GM23338 (cell line): ENCODE measurements at regions not wholly inside any gene's neighbourhood (a gene's known extent, or its start where the extent isn't known, plus 50 kb on each side); places are given as distances from the start of the nearest gene placed in this dataset.

Experiments used
- ATAC-seq: fragments of 200-7000 bp; cut with Tn5 transposase; 3 replicates; pipeline ENCODE4 v1.9.1; 2020
- DNase-seq: peaks from one replicate; pipeline ENCODE4 v3.0.0-alpha.2; 2015; ENCODE audit warnings: low spot score
- H2AFZ ChIP-seq: fragments of 200-600 bp; sonication (generic); 2 replicates; pipeline ENCODE4 v1.8.0; 2016; ENCODE audit warnings: antibody characterized with exemption, mild to moderate bottlenecking, moderate library complexity
- H3F3A ChIP-seq: fragments of 200-600 bp; sonication (generic); replicated peaks from 2 replicates; pipeline ENCODE4 v1.8.0; 2017; ENCODE audit warnings: antibody characterized with exemption, mixed run types, low read depth
- H3K27ac ChIP-seq: fragments of 200-600 bp; sonication (generic); 2 replicates; pipeline ENCODE4 v1.6.1; 2016; ENCODE audit warnings: low read depth
- H3K27me3 ChIP-seq: fragments of 200-600 bp; sonication (generic); 2 replicates; pipeline ENCODE4 v1.8.0; 2016; ENCODE audit warnings: mild to moderate bottlenecking, mixed run types, moderate library complexity; ENCODE audit not compliant: insufficient read depth
- H3K36me3 ChIP-seq: fragments of 200-600 bp; sonication (generic); 2 replicates; pipeline ENCODE4 v1.8.0; 2016; ENCODE audit warnings: mild to moderate bottlenecking; ENCODE audit not compliant: insufficient read depth
- H3K4me1 ChIP-seq: fragments of 200-600 bp; sonication (generic); 2 replicates; pipeline ENCODE4 v1.8.0; 2016; ENCODE audit warnings: mild to moderate bottlenecking, moderate library complexity; ENCODE audit not compliant: insufficient read depth
- H3K4me2 ChIP-seq: fragments of 200-600 bp; sonication (generic); 2 replicates; pipeline ENCODE4 v1.7.1; 2017; ENCODE audit warnings: mixed run types
- H3K4me3 ChIP-seq: fragments of 200-600 bp; sonication (generic); 2 replicates; pipeline ENCODE4 v1.6.1; 2016; ENCODE audit warnings: mixed run types
- H3K79me2 ChIP-seq: fragments of 200-600 bp; sonication (generic); replicated peaks from 2 replicates; pipeline ENCODE4 v1.8.0; 2017; ENCODE audit warnings: mild to moderate bottlenecking; ENCODE audit not compliant: insufficient read depth
- H3K9me2 ChIP-seq: fragments of 200-600 bp; sonication (generic); 2 replicates; pipeline ENCODE4 v1.8.0; 2017; ENCODE audit not compliant: insufficient read depth
- H4K20me1 ChIP-seq: fragments of 200-600 bp; sonication (generic); replicated peaks from 2 replicates; pipeline ENCODE4 v1.8.0; 2017; ENCODE audit warnings: mild to moderate bottlenecking; ENCODE audit not compliant: insufficient read depth
- H3K27ac Mint-ChIP-seq: 2 replicates; pipeline ENCODE4 v1.8.0; 2020; ENCODE audit warnings: inconsistent platforms, mild to moderate bottlenecking, moderate library complexity, mixed read lengths
- H3K27me3 Mint-ChIP-seq: 3 replicates; pipeline ENCODE4 v1.8.0; 2022; ENCODE audit warnings: low read depth, mild to moderate bottlenecking, moderate library complexity, mixed read lengths, inconsistent platforms; ENCODE audit not compliant: insufficient read depth, poor library complexity
- H3K36me3 Mint-ChIP-seq: 3 replicates; pipeline ENCODE4 v1.8.0; 2021; ENCODE audit warnings: low read depth, mild to moderate bottlenecking, inconsistent platforms, moderate library complexity, mixed read lengths
- H3K4me1 Mint-ChIP-seq: 3 replicates; pipeline ENCODE4 v1.8.0; 2020; ENCODE audit warnings: mild to moderate bottlenecking, inconsistent platforms, mixed read lengths
- H3K4me3 Mint-ChIP-seq: 3 replicates; pipeline ENCODE4 v1.8.0; 2021; ENCODE audit warnings: moderate library complexity, mild to moderate bottlenecking, inconsistent platforms, mixed read lengths
- H3K9me3 Mint-ChIP-seq: 3 replicates; pipeline ENCODE4 v1.8.0; 2020; ENCODE audit warnings: moderate library complexity, mild to moderate bottlenecking, inconsistent platforms, mixed read lengths
- CREB1 ChIP-seq: fragments of 250-450 bp; sonication (Bioruptor Pico); IDR thresholded peaks from 2 replicates; pipeline ENCODE4 v1.5.0; 2020; ENCODE audit warnings: low read depth, mild to moderate bottlenecking, moderate library complexity
- CTCF ChIP-seq, 2 experiments: fragments of 200-600 bp in 1 of 2; sonication (generic) in 1 of 2; conservative IDR thresholded peaks; 2 replicates each; pipeline versions ENCODE4 v1.5.1 to v1.6.1; 2016 to 2017; ENCODE audit warnings: antibody characterized with exemption in 2 of 2, low read depth in 2 of 2, mild to moderate bottlenecking in 2 of 2, moderate library complexity in 1 of 2
- ETS1 ChIP-seq: IDR thresholded peaks from 2 replicates; pipeline ENCODE4 v1.6.1; 2016; ENCODE audit warnings: antibody characterized with exemption
- EZH2phosphoT487 ChIP-seq: fragments of 200-600 bp; sonication (generic); IDR thresholded peaks from one replicate; pipeline ENCODE4 v1.8.1; 2018; ENCODE audit warnings: antibody characterized with exemption; ENCODE audit not compliant: unreplicated experiment
- JUNB ChIP-seq: IDR thresholded peaks from one replicate; pipeline ENCODE4 v1.6.1; 2016; ENCODE audit warnings: antibody characterized with exemption; ENCODE audit not compliant: unreplicated experiment
- NANOG ChIP-seq: IDR thresholded peaks from 2 replicates; pipeline ENCODE4 v1.6.1; 2016; ENCODE audit warnings: antibody characterized with exemption, borderline replicate concordance
- POLR2AphosphoS5 ChIP-seq: IDR thresholded peaks from 2 replicates; pipeline ENCODE4 v1.6.1; 2016; ENCODE audit warnings: antibody characterized with exemption, low read depth
- REST ChIP-seq: IDR thresholded peaks from one replicate; pipeline ENCODE4 v1.6.1; 2018; ENCODE audit warnings: antibody characterized with exemption; ENCODE audit not compliant: unreplicated experiment
- STAT1 ChIP-seq: IDR thresholded peaks from one replicate; pipeline ENCODE4 v1.6.1; 2016; ENCODE audit warnings: antibody characterized with exemption; ENCODE audit not compliant: unreplicated experiment
- ZNF114 ChIP-seq: fragments of 250-450 bp; sonication (Bioruptor Pico); IDR thresholded peaks from 2 replicates; pipeline ENCODE4 v1.5.0; 2020; ENCODE audit warnings: mild to moderate bottlenecking, moderate library complexity

- 0 out of 2 replicates have a peak overlapping the region, but pooled peaks have one; percentile 0 for H3K4me2 ChIP-seq
Measured at GRCh38 chr6:167472148-167472547, 147.3 kb downstream of the TTLL2 start.

GRCh38 chr6:167472880-167473279, 148.0 kb downstream of the TTLL2 start:
- no peak overlapping the region for H3K4me3 Mint-ChIP-seq
- no peaks in the 10 kb centered on the region for H3K36me3 ChIP-seq
- ATAC-seq (no peak), DNase-seq (no peak)
- H3K27me3 Mint-ChIP-seq, result peaks cover 8% of the 10 kb centered on the region
- no peaks in the 10 kb centered on the region for H3F3A ChIP-seq
- no peaks in the 10 kb centered on the region for H3K36me3 Mint-ChIP-seq
- no peaks in the 10 kb centered on the region for H4K20me1 ChIP-seq
- peaks cover 12% of the 10 kb centered on the region; the same call in 1 of the 2 replicates for H3K9me2 ChIP-seq
- H3K27ac ChIP-seq, result no peak overlapping the region
- H2AFZ ChIP-seq, result no peak overlapping the region
- H3K4me1 Mint-ChIP-seq, result peaks cover 48% of the 10 kb centered on the region
- no peaks in the 10 kb centered on the region for H3K79me2 ChIP-seq
- H3K4me2 ChIP-seq, result peak overlapping the region; percentile 0; the same call in 1 of the 2 replicates
- TF ChIP-seq ZNF114 (CRISPR knock-in tag) (no peak), REST (no peak), JUNB (no peak), NANOG (no peak), CTCF (conservative IDR thresholded peaks at IDR 0.05; ENCODE audit: low read depth in 2 of 2) (no peak), CREB1 (CRISPR knock-in tag) (no peak), EZH2phosphoT487 (no peak), ETS1 (no peak)
- peaks cover 26% of the 10 kb centered on the region for H3K4me1 ChIP-seq
- H3K9me3 Mint-ChIP-seq, result peaks cover 2% of the 10 kb centered on the region; the same call in 1 of the 3 replicates
- no peaks in the 10 kb centered on the region for H3K27me3 ChIP-seq
- no peak overlapping the region for H3K4me3 ChIP-seq
- no peak overlapping the region for H3K27ac Mint-ChIP-seq

More at GRCh38 chr6:167472148-167472547, 147.3 kb downstream of the TTLL2 start:
- Histone ChIP-seq H3K4me3 (no peak overlapping the region), H3K27ac (no peak overlapping the region), H3K27me3 (no peaks in the 10 kb centered on the region), H3F3A (no peaks in the 10 kb centered on the region), H3K9me2 (0 out of 2 replicates have a peak, but pooled peaks cover 7% of the 10 kb centered on the region), H3K36me3 (no peaks in the 10 kb centered on the region), H4K20me1 (no peaks in the 10 kb centered on the region), H3K4me1 (peaks cover 26% of the 10 kb centered on the region), H2AFZ (no peak overlapping the region), H3K79me2 (no peaks in the 10 kb centered on the region)
- TF ChIP-seq STAT1 (no peak), POLR2AphosphoS5 (no peak), ETS1 (no peak), ZNF114 (CRISPR knock-in tag) (no peak)
- Mint-ChIP-seq H3K4me1 (peaks cover 48% of the 10 kb centered on the region), H3K27ac (no peak overlapping the region), H3K9me3 (peaks cover 2% of the 10 kb centered on the region; the same call in 1 of the 3 replicates), H3K36me3 (no peaks in the 10 kb centered on the region), H3K4me3 (no peak overlapping the region), H3K27me3 (peaks cover 11% of the 10 kb centered on the region)
- ATAC-seq (no peak), DNase-seq (no peak)
